ENCODE measurements at regions not wholly inside any gene's neighbourhood (a gene's known extent, or its start where the extent isn't known, plus 50 kb on each side); places are given as distances from the start of the nearest gene placed in this dataset.

DNA sequence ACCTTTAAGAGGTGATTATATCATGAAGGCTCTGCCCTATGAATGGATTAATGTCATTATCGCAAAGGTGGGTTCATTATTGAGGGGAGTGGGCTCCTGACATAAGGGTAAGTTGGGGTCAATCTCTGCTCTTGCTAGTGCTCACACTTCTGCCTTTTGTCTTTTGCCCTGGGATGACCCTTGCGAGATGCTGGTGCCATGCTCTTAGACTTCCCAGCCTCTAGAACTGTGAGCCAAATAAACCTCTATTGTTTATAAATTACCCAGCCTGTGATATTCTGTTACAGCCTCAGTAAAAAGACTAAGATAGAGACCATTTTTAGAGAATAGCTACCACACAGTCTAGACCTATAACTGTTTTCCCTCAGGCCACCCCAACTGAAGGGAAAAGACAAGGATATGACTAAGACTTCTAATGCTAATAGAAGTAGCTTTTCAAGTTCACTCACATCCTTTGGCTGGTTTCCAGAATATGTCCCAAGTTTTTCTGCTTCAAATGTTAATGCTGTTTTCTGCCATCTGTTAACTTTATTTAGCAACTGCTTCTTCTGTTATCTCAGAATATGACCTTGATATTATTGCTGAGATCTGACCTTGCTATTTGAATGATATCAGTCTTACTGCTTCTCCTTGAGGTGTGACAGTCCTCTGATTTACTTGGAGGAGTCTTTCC lies 65.1 kb upstream of the STAM2 start:
- no peaks in the 10 kb centered on the region for H3K36me3 ChIP-seq
- no peak overlapping the region for H3K4me3 ChIP-seq
- intact Hi-C loops (cut with DNase I): no loop called here
- H3K4me1 ChIP-seq: no peaks in the 10 kb centered on the region
- ATAC-seq: no peak
- H3K27ac ChIP-seq: no peak overlapping the region
- DNase-seq: no peak
- TF ChIP-seq CTCF (IDR thresholded peaks at IDR 0.05): no peak
- no peaks in the 10 kb centered on the region for H3K27me3 ChIP-seq
- peaks cover 0 to 6% of the 10 kb centered on the region in 2 donors for H3K9me3 ChIP-seq

GRCh38 chr2:152241948-152242729 lies 66.6 kb upstream of the STAM2 start:
- DNase-seq (no peak), ATAC-seq (no peak)
- no peak for TF ChIP-seq CTCF (IDR thresholded peaks at IDR 0.05)
- Histone ChIP-seq H3K27me3 (no peaks in the 10 kb centered on the region), H3K4me3 (no peak overlapping the region), H3K36me3 (no peaks in the 10 kb centered on the region), H3K9me3 (peaks cover 0 to 6% of the 10 kb centered on the region in 2 donors), H3K27ac (no peak overlapping the region), H3K4me1 (no peaks in the 10 kb centered on the region)
- intact Hi-C loops (cut with DNase I): no loop called here

DNA sequence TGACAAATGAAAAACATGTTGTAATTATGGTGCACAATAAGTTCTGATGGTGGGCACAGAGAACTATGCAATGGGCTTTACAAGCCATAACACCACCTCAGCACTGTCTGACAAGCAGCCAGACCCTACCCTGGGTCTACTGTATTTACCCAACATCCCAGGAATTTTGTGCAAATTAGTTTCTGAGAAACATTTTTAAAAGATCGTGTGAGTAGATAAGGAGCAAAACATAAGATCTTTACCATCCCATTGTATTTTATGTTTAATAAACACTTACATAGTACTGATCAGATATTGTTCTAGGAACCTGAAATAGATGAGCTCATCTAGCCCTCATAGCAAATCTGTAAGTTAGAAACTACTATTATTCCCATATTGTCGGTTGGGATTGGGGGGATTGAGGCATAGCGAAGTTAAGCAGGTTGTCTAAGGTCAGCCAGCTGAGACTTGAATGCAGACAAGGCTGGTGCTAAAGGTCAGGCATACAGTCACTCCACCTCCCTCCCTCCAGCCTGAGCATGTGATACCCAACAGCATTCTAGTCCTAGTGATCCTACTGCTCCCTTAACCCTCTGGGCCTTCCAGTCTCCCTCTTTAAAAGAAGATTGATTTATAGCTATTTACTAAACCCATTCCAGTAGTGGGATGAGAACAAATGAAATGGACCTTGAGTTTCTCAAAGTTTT lies 67.4 kb upstream of the STAM2 start:
- Histone ChIP-seq H3K4me3 (no peak overlapping the region), H3K27me3 (no peaks in the 10 kb centered on the region), H3K9me3 (peaks cover 0 to 6% of the 10 kb centered on the region in 2 donors), H3K4me1 (no peaks in the 10 kb centered on the region), H3K27ac (no peak overlapping the region), H3K36me3 (no peaks in the 10 kb centered on the region)
- intact Hi-C loops (cut with DNase I): no loop called here
- DNase-seq: no peak
- TF ChIP-seq CTCF (IDR thresholded peaks at IDR 0.05): no peak
- ATAC-seq: no peak

DNA sequence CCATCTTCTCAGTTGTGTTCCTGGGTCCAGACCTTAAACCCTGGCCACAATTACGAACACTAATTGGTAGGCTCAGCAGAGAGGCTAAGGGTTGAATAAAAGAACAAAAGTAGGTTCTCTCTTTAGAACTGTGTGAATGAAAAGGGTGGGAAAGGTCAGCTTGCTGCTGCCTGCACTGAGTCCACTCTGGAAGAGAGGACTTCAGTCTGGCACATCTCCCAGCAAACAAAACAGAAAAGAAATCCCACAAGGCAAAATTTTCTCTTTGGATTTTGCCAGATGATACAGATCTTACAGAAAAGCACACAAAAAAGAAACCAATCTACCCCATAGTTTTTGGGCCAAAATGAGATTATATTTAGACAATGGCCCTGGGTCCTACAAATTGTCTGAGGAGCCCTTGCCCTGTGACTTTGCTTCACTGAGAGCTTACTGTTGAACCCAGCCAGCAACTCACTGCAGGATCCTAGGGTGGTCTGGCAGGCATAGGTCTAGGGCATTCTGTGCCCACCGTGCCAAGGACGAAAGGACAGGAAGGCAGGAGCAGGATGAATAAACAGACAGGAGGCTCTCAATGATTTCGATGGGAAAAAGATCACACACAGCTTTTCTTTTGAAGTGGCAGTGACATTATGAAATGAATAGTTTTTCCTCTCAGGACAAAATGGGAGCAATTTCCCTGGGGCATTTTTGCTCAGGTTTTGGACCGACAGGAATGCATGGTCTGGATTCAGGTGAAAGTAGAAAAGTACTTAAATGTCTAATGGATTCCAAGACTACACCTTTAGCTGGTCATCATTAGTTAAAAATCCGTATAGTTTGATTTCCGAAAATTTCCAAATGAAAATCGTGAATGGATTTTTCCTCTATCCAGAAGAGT lies 68.4 kb upstream of the STAM2 start:
- no peaks in the 10 kb centered on the region for H3K27me3 ChIP-seq
- no peak for ATAC-seq

More for the DNA sequence above, 68.4 kb upstream of the STAM2 start:
- Histone ChIP-seq H3K4me3 (no peak overlapping the region), H3K36me3 (no peaks in the 10 kb centered on the region), H3K27ac (no peak overlapping the region), H3K4me1 (no peaks in the 10 kb centered on the region), H3K9me3 (peaks cover 0 to 6% of the 10 kb centered on the region in 2 donors)
- intact Hi-C loops (cut with DNase I): no loop called here
- no peak for DNase-seq
- no peak for TF ChIP-seq CTCF (IDR thresholded peaks at IDR 0.05)
